Body of pancreas (tissue), 4 donors: ENCODE measurements at regions not wholly inside any gene's neighbourhood (a gene's known extent, or its start where the extent isn't known, plus 50 kb on each side); places are given as distances from the start of the nearest gene placed in this dataset.

Experiments used
- POLR2A ChIP-seq, 3 donors: fragments of 450-650 bp; IDR thresholded peaks; one replicate each; pipeline ENCODE4 v1.6.1; 2016; ENCODE audit warnings: antibody characterized with exemption in 3 of 3, mild to moderate bottlenecking in 2 of 3
- TF ChIP-seq, protein P1 (sequence below), 7 experiments: fragments of 450-650 bp in 4 of 7; fragments of 200-600 bp in 3 of 7; sonication (generic) in 3 of 7; IDR thresholded peaks; one replicate each; pipeline ENCODE4 v1.5.1; 2016 to 2019; ENCODE audit warnings: antibody characterized with exemption in 7 of 7

DNA sequence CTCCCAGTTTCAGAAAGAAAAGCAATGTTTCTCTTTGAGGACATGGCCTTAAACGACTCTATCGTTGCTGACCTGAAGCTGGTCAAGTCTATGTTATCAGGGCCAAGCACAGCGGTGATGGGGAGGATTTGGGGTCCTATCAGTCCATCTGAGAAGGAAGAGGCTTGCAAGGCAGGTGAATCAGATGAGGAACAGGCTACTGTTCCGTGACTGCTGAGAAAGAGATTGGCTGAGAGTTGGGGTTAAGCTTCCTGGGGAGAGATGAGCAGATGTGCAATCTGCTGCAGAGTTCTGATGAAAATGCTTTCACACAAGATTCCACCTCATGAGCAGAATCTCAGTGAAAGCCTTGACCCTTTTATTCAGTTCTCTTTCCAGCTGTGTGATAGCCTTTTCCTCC lies 168.3 kb upstream of the STMND1 start:
- TF ChIP-seq, protein P1, sequence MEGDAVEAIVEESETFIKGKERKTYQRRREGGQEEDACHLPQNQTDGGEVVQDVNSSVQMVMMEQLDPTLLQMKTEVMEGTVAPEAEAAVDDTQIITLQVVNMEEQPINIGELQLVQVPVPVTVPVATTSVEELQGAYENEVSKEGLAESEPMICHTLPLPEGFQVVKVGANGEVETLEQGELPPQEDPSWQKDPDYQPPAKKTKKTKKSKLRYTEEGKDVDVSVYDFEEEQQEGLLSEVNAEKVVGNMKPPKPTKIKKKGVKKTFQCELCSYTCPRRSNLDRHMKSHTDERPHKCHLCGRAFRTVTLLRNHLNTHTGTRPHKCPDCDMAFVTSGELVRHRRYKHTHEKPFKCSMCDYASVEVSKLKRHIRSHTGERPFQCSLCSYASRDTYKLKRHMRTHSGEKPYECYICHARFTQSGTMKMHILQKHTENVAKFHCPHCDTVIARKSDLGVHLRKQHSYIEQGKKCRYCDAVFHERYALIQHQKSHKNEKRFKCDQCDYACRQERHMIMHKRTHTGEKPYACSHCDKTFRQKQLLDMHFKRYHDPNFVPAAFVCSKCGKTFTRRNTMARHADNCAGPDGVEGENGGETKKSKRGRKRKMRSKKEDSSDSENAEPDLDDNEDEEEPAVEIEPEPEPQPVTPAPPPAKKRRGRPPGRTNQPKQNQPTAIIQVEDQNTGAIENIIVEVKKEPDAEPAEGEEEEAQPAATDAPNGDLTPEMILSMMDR (IDR thresholded peaks at IDR 0.05): no peak
- no peak for TF ChIP-seq POLR2A (IDR thresholded peaks at IDR 0.05)
